GM19397 (cell line): ENCODE measurements at regions not wholly inside any gene's neighbourhood (a gene's known extent, or its start where the extent isn't known, plus 50 kb on each side); places are given as distances from the start of the nearest gene placed in this dataset.
"Not testable (repeated sequence)": the region's sequence is repeated elsewhere in the genome, so short reads cannot be mapped to it uniquely, and the experiment has no call there.

Experiments used
- ATAC-seq: cut with Tn5 transposase; IDR thresholded peaks from one replicate; pipeline ENCODE4 v1.9.1; 2021; ENCODE audit warnings: mild to moderate bottlenecking, moderate library complexity; ENCODE audit not compliant: unreplicated experiment

- no peak for ATAC-seq
Measured at GRCh38 chr3:20668411-20668810, 482.4 kb upstream of the SGO1 start.

- ATAC-seq: no peak
Measured at GRCh38 chr3:20666091-20666490, 480.1 kb upstream of the SGO1 start.

- ATAC-seq: no peak
Measured at GRCh38 chr3:20658491-20658890, 472.5 kb upstream of the SGO1 start.

DNA sequence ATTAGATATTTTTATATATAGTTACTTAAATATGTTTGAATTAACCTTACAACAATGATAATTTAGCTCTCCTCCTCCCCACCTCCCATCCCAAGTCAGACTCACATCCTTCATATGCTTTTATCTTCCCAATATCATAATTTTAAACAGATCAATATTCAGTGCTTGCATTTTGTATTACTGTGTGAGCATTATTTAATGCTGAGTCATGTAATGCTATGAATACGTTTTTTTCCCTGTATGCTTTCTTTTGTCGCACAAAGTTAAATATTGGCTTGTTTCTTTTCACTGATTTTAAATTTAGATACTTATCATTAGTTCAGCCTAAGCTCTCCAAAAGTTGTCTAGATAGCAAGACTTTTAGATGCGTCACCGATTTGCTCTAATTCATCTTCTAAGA lies 471.6 kb upstream of the SGO1 start:
- no peak for ATAC-seq

DNA sequence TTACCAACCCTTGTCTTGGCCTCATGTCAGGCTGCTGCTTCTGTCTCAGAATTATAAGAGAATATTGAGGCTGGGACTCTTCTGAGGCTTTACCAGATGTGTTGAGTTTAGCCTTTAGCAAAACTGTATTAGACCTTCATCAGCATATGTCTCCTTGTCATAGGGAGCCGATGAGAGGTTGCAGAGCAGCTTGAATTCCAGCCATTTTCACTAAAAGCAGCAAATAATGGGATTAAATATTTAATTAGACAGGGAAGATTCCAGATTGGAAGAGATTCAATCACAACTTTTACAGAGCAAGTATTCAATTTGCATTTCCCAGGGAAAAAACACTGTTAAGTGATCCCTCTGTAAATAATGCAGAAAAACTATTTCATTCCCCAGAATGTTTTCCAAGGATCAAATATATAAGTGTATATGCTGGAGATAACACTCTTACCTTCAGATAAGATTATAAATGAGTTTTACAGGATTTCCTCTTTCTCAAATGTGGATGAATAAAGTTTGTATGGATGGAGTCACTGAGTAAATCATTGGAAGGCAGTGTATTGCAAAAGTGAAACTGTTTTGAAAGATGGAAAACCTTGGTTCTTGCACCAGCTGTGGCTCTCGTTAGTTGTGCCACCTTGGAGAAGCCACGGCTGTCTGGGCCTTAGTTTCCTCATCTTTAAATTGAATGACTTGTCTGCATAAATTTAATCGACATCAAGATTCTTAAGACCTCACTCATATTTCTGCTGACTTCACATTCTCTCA lies 466.4 kb upstream of the SGO1 start:
- ATAC-seq: no peak

DNA sequence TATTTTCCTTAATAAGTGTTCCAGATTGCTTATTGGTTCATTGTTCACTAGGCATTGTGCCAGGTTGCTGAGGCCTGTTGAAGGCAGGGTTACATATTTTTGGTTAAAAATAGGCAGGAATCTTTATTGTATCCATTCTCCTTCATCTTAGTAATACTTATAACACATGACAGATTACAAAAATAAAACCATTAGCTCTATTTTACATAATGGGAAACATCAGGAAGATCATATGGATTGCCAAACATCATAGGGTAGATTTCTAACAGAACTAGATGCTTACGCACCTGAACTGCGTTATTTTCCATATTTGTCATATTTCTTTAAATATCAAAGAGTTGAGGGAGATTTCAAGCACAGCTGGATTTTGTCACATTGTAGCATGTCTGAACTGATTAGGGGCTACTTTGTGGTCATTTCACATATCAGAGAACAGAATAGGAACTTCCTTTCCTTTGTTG lies 462.9 kb upstream of the SGO1 start:
- ATAC-seq: no peak

DNA sequence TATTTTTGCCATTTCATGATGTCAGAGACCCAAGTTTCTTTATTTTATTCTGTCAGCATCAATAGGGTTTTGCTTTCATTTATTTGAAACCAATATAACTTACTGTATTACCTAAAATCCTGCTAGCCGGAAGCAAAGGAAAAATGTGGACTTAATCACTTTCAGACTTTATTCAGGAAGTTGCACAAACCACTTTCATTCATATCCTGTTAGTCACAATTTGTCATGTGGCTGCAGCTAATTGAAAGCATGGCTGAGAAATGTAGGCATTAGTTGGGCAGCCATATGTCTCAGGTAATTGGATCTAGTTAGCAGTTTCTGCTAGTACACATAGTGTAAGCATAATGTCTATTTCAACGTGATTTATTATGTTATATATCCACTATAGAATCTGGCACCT lies 462.3 kb upstream of the SGO1 start:
- no peak for ATAC-seq

- no peak for ATAC-seq
Measured at GRCh38 chr3:20646425-20646824, 460.4 kb upstream of the SGO1 start.

- ATAC-seq: no peak
Measured at GRCh38 chr3:20645340-20645739, 459.3 kb upstream of the SGO1 start.

- ATAC-seq: no peak
Measured at GRCh38 chr3:20637729-20638128, 451.7 kb upstream of the SGO1 start.

- ATAC-seq: no peak
Measured at GRCh38 chr3:20622304-20622703, 436.3 kb upstream of the SGO1 start.

GRCh38 chr3:20618621-20619020 lies 432.6 kb upstream of the SGO1 start:
- not testable (repeated sequence) for ATAC-seq

GRCh38 chr3:20618181-20618580 lies 432.2 kb upstream of the SGO1 start:
- not testable (repeated sequence) for ATAC-seq

DNA sequence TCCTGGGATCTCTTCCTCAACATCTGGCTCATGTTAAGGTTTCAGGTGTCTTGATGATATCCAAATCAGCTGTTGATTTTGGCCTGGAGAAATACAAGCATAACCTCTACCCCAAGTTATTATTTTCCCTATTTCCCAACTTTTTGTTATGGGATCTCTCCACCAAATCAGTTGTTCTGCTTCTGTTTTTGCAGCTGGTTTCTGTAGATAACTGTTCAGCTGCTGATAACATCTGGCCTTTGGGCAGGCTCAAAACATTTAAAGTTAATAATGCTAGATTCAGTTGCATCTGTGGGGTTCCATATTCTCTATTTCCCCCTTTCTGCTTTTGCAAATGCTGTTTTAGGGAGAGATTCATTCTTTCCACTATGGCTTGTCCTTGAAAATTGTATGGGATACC lies 430.0 kb upstream of the SGO1 start:
- not testable (repeated sequence) for ATAC-seq

DNA sequence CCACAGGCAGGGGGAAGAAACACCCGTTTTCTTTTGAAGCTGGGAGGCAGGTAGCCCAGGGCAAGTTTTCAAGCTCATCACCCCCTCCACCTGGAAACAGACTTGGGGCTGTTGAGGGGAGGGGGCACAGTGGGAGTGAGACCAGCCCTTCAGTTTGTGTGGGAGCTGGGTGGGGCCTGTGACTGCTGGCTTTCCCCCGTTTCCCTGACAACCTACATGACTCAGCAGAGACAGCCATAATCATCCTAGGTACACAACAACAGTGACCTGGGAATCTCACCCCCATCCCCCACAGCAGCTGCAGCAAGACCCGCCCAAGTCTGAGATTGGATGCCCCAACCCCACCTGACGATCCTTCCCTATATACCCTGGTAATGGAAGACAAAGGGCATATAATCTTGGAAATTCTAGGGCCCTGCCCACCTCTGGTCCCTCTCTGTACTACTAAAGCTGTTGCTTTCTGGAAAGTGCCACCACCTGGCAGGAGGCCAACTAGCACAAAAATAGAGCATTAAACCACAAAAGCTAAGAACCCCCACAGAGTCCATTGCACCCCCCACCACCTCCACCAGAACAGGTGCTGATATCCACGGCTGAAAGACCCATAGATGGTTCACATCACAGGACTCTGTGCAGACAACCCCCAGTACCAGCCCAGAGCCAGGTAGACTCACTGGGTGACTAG lies 422.2 kb upstream of the SGO1 start:
- ATAC-seq: no peak

GRCh38 chr3:20604659-20605058 lies 418.7 kb upstream of the SGO1 start:
- no peak for ATAC-seq

DNA sequence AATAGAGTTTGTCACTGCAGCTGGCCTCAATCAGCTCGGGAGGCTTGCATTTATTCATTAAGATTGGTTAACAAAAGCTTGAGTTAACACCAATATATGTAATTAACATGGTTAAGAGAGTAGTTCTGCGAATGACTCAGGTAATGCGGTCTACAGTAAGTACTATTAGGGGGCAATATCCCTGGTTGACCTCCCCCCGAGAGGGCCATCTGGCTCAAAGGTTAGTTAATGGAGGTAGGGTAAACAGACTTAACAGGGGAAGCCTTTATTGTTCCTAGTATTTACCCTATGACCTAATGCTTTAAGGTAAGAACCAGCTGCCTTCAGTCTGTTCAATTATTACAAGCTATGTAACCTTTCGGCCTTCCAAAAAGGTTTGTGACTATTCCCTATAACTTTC lies 403.3 kb upstream of the SGO1 start:
- no peak for ATAC-seq

GRCh38 chr3:20588781-20589180 lies 402.8 kb upstream of the SGO1 start:
- no peak for ATAC-seq

- ATAC-seq: no peak
Measured at GRCh38 chr3:20583648-20584047, 397.6 kb upstream of the SGO1 start.

- ATAC-seq: no peak
Measured at GRCh38 chr3:20576228-20576627, 390.2 kb upstream of the SGO1 start.

DNA sequence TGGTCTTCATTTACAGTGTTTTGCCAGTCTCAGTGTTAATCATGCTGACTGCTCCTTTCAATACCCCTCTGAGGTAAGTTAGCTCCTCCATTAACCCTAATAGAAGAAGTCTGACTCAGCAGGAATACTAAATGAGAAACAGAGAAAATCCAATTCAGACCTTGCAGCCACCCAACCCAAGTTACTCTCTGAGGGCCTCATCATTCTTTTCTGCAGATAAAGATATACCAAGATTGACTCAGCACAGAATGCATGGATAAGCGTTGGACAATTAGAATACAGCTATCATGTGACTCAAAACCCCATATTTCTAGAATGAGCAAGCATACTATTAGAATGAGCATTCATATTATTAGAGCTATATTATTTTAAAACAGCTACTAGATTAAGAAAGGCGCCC lies 389.1 kb upstream of the SGO1 start:
- no peak for ATAC-seq

GRCh38 chr3:20574746-20575145 lies 388.7 kb upstream of the SGO1 start:
- no peak for ATAC-seq

- ATAC-seq: no peak
Measured at GRCh38 chr3:20573175-20573574, 387.2 kb upstream of the SGO1 start.
